SK-N-SH treated with all-trans-retinoic acid at 6 μM for 48 hours (cell line): ENCODE measurements at regions not wholly inside any gene's neighbourhood (a gene's known extent, or its start where the extent isn't known, plus 50 kb on each side); places are given as distances from the start of the nearest gene placed in this dataset.
A peak's percentile ranks its signal among the peaks of the same experiment; 100 is the strongest.

Source experiments
- ATAC-seq: fragments of 200-7000 bp; cut with Tn5 transposase; 3 replicates; pipeline ENCODE4 v1.9.1; 2020; ENCODE audit warnings: mild to moderate bottlenecking, moderate library complexity
- ARNTL ChIP-seq: fragments of 450-650 bp; formaldehyde crosslinking; IDR thresholded peaks from 2 replicates; pipeline ENCODE4 v1.5.0; 2020; ENCODE audit warnings: low read depth, mild to moderate bottlenecking, moderate library complexity, borderline replicate concordance
- BACH2 ChIP-seq: fragments of 250-450 bp; sonication (Bioruptor Pico); IDR thresholded peaks from 2 replicates; pipeline ENCODE4 v1.9.0; 2021; ENCODE audit warnings: mild to moderate bottlenecking, borderline replicate concordance
- CSDC2 ChIP-seq: fragments of 250-450 bp; sonication (Bioruptor Pico); IDR thresholded peaks from 2 replicates; pipeline ENCODE4 v1.5.0; 2020; ENCODE audit warnings: mild to moderate bottlenecking, moderate library complexity
- ESRRG ChIP-seq: fragments of 250-450 bp; sonication (Bioruptor Pico); IDR thresholded peaks from 2 replicates; pipeline ENCODE4 v1.6.1; 2021; ENCODE audit warnings: mild to moderate bottlenecking
- ISL1 ChIP-seq: fragments of 250-450 bp; sonication (Bioruptor Pico); IDR thresholded peaks from 2 replicates; pipeline ENCODE4 v2.1.2; 2022; ENCODE audit warnings: mild to moderate bottlenecking, moderate library complexity
- OSR1 ChIP-seq: fragments of 250-450 bp; sonication (Bioruptor Pico); IDR thresholded peaks from 2 replicates; pipeline ENCODE4 v1.8.0; 2022; ENCODE audit warnings: moderate library complexity, mild to moderate bottlenecking, inconsistent platforms
- POU6F1 ChIP-seq: fragments of 250-450 bp; sonication (Bioruptor Pico); IDR thresholded peaks from 2 replicates; pipeline ENCODE4 v1.8.0; 2021; ENCODE audit warnings: low read depth, mild to moderate bottlenecking, moderate library complexity, borderline replicate concordance
- PPARA ChIP-seq: fragments of 250-450 bp; sonication (Bioruptor Pico); IDR thresholded peaks from 2 replicates; pipeline ENCODE4 v1.5.0; 2020; ENCODE audit warnings: mild to moderate bottlenecking, borderline replicate concordance
- RARB ChIP-seq: fragments of 250-450 bp; sonication (Bioruptor Pico); IDR thresholded peaks from 2 replicates; pipeline ENCODE4 v1.8.0; 2021; ENCODE audit warnings: mild to moderate bottlenecking, moderate library complexity
- ZC3H10 ChIP-seq: fragments of 250-450 bp; sonication (Bioruptor Pico); IDR thresholded peaks from 2 replicates; pipeline ENCODE4 v1.5.1; 2021; ENCODE audit warnings: mild to moderate bottlenecking, moderate library complexity
- ZFP3 ChIP-seq: fragments of 250-450 bp; sonication (Bioruptor Pico); IDR thresholded peaks from 2 replicates; pipeline ENCODE4 v1.5.0; 2020; ENCODE audit warnings: mild to moderate bottlenecking, moderate library complexity
- ZFP30 ChIP-seq: fragments of 450-650 bp; formaldehyde crosslinking; IDR thresholded peaks from 2 replicates; pipeline ENCODE4 v1.5.0; 2022; ENCODE audit warnings: mild to moderate bottlenecking, moderate library complexity
- ZNF565 ChIP-seq: fragments of 450-650 bp; formaldehyde crosslinking; conservative IDR thresholded peaks from 2 replicates; pipeline ENCODE4 v1.5.0; 2020; ENCODE audit warnings: low read depth, mild to moderate bottlenecking, moderate library complexity
- ZNF70 ChIP-seq: fragments of 450-650 bp; formaldehyde crosslinking; IDR thresholded peaks from 2 replicates; pipeline ENCODE4 v1.5.0; 2020; ENCODE audit warnings: mild to moderate bottlenecking, moderate library complexity
- ZNF8 ChIP-seq: fragments of 450-650 bp; formaldehyde crosslinking; IDR thresholded peaks from 2 replicates; pipeline ENCODE4 v1.5.0; 2020; ENCODE audit warnings: mild to moderate bottlenecking, moderate library complexity
- TF ChIP-seq, protein P1 (sequence below): fragments of 250-450 bp; sonication (Bioruptor Pico); IDR thresholded peaks from 2 replicates; pipeline ENCODE4 v1.5.0; 2020; ENCODE audit warnings: mild to moderate bottlenecking, moderate library complexity
- TF ChIP-seq, protein P2 (sequence below): fragments of 250-450 bp; sonication (Bioruptor Pico); IDR thresholded peaks from 2 replicates; pipeline ENCODE4 v1.5.1; 2021; ENCODE audit warnings: mild to moderate bottlenecking, moderate library complexity
- TF ChIP-seq, protein P3 (sequence below): fragments of 250-450 bp; sonication (Bioruptor Pico); IDR thresholded peaks from 2 replicates; pipeline ENCODE4 v1.5.1; 2020; ENCODE audit warnings: low read depth, mild to moderate bottlenecking, moderate library complexity

DNA sequence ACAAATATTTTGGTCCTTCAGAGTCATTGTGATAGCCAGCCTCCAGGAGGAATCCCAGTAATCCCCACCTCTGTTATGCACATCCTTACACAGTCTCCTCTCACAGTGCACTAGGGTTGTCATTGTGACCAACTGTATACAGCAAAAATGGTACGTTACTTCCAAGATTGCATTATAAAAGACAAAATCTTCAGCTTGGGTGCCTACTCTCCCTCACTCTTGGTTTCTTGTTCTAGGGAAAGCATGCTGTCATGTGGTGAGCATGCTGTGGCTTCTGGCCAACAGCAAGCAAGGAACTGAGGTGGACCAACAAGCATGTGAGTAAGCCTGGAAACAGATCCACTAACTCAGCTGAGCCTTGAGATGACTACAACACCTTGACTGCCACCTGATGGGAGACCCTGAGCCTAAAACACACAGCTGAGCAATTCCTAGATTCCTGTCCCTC, 130.1 kb upstream of the DST start (continued):
- TF ChIP-seq, protein P1, sequence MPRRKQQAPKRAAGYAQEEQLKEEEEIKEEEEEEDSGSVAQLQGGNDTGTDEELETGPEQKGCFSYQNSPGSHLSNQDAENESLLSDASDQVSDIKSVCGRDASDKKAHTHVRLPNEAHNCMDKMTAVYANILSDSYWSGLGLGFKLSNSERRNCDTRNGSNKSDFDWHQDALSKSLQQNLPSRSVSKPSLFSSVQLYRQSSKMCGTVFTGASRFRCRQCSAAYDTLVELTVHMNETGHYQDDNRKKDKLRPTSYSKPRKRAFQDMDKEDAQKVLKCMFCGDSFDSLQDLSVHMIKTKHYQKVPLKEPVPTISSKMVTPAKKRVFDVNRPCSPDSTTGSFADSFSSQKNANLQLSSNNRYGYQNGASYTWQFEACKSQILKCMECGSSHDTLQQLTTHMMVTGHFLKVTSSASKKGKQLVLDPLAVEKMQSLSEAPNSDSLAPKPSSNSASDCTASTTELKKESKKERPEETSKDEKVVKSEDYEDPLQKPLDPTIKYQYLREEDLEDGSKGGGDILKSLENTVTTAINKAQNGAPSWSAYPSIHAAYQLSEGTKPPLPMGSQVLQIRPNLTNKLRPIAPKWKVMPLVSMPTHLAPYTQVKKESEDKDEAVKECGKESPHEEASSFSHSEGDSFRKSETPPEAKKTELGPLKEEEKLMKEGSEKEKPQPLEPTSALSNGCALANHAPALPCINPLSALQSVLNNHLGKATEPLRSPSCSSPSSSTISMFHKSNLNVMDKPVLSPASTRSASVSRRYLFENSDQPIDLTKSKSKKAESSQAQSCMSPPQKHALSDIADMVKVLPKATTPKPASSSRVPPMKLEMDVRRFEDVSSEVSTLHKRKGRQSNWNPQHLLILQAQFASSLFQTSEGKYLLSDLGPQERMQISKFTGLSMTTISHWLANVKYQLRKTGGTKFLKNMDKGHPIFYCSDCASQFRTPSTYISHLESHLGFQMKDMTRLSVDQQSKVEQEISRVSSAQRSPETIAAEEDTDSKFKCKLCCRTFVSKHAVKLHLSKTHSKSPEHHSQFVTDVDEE (CRISPR knock-in tag): no peak

- ATAC-seq: peak; percentile 46
- TF ChIP-seq ZNF70 (CRISPR knock-in tag) (no peak), ARNTL (CRISPR knock-in tag) (no peak), POU6F1 (CRISPR knock-in tag) (no peak), PPARA (CRISPR knock-in tag) (no peak), ZFP3 (CRISPR knock-in tag) (no peak), OSR1 (CRISPR knock-in tag) (no peak), BACH2 (CRISPR knock-in tag) (no peak)
- TF ChIP-seq, protein P1 (CRISPR knock-in tag): no peak
Observed at GRCh38 chr6:56771929-56772607, 129.4 kb upstream of the DST start.

DNA sequence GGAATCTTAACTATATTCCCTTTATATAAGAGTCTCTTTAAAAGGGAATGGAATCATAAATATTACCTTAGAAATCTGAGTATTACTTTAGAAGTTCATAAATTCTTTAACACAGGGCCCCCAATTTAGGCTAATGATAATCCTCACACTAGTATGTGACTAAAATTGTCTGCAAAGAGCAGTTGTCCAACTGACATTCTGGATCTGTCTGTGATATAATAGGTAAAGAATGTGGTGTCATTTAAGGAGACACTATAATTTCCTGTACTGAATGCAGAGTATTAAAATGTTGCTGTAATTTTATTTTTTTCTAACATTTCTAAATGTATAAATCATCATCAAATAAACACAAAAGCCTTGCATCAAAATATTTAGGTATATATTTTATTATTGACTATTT, 128.5 kb upstream of the DST start:
- ATAC-seq: no peak
- TF ChIP-seq ZFP30 (CRISPR knock-in tag) (no peak), OSR1 (CRISPR knock-in tag) (no peak), ESRRG (CRISPR knock-in tag) (no peak), ZNF8 (CRISPR knock-in tag) (no peak), ARNTL (CRISPR knock-in tag) (no peak), ZFP3 (CRISPR knock-in tag) (no peak), PPARA (CRISPR knock-in tag) (no peak), CSDC2 (no peak), ISL1 (CRISPR knock-in tag) (no peak), ZNF565 (CRISPR knock-in tag) (no peak), ZC3H10 (no peak), POU6F1 (CRISPR knock-in tag) (no peak), RARB (CRISPR knock-in tag) (no peak), BACH2 (CRISPR knock-in tag) (no peak)
- TF ChIP-seq, protein P1 (CRISPR knock-in tag): no peak
- TF ChIP-seq, protein P2, sequence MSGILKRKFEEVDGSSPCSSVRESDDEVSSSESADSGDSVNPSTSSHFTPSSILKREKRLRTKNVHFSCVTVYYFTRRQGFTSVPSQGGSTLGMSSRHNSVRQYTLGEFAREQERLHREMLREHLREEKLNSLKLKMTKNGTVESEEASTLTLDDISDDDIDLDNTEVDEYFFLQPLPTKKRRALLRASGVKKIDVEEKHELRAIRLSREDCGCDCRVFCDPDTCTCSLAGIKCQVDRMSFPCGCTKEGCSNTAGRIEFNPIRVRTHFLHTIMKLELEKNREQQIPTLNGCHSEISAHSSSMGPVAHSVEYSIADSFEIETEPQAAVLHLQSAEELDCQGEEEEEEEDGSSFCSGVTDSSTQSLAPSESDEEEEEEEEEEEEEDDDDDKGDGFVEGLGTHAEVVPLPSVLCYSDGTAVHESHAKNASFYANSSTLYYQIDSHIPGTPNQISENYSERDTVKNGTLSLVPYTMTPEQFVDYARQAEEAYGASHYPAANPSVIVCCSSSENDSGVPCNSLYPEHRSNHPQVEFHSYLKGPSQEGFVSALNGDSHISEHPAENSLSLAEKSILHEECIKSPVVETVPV: no peak
- TF ChIP-seq, protein P3, sequence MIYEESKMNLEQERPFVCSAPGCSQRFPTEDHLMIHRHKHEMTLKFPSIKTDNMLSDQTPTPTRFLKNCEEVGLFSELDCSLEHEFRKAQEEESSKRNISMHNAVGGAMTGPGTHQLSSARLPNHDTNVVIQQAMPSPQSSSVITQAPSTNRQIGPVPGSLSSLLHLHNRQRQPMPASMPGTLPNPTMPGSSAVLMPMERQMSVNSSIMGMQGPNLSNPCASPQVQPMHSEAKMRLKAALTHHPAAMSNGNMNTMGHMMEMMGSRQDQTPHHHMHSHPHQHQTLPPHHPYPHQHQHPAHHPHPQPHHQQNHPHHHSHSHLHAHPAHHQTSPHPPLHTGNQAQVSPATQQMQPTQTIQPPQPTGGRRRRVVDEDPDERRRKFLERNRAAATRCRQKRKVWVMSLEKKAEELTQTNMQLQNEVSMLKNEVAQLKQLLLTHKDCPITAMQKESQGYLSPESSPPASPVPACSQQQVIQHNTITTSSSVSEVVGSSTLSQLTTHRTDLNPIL: no peak
